Mucosa of stomach (tissue), 1 donor: ENCODE measurements at regions not wholly inside any gene's neighbourhood (a gene's known extent, or its start where the extent isn't known, plus 50 kb on each side); places are given as distances from the start of the nearest gene placed in this dataset.
"Not testable (repeated sequence)": the region's sequence is repeated elsewhere in the genome, so short reads cannot be mapped to it uniquely, and the experiment has no call there.

Experiments used
- H3K27me3 ChIP-seq: one replicate; pipeline ENCODE4 v1.7.0; 2013; ENCODE audit warnings: mild to moderate bottlenecking, low read length; ENCODE audit not compliant: control insufficient read depth, insufficient read depth
- H3K36me3 ChIP-seq: one replicate; pipeline ENCODE4 v1.7.0; 2013; ENCODE audit warnings: low read length; ENCODE audit not compliant: control insufficient read depth, insufficient read depth
- H3K4me1 ChIP-seq: one replicate; pipeline ENCODE4 v1.7.0; 2013; ENCODE audit warnings: mild to moderate bottlenecking, low read length; ENCODE audit not compliant: control insufficient read depth, insufficient read depth
- H3K4me3 ChIP-seq: one replicate; pipeline ENCODE4 v1.7.0; 2013; ENCODE audit warnings: low read length
- H3K9ac ChIP-seq: one replicate; pipeline ENCODE4 v1.7.0; 2013; ENCODE audit warnings: mild to moderate bottlenecking, low read length, moderate library complexity
- H3K9me3 ChIP-seq: one replicate; pipeline ENCODE4 v1.7.0; 2013; ENCODE audit warnings: mild to moderate bottlenecking, low read length, moderate library complexity; ENCODE audit not compliant: control insufficient read depth
- donor health status: Pancreatic carcinoma.

GRCh38 chr5:40124367-40124766 lies 555.3 kb upstream of the PTGER4 start:
- Histone ChIP-seq H3K9me3 (no peaks in the 10 kb centered on the region), H3K9ac (no peak overlapping the region)

DNA sequence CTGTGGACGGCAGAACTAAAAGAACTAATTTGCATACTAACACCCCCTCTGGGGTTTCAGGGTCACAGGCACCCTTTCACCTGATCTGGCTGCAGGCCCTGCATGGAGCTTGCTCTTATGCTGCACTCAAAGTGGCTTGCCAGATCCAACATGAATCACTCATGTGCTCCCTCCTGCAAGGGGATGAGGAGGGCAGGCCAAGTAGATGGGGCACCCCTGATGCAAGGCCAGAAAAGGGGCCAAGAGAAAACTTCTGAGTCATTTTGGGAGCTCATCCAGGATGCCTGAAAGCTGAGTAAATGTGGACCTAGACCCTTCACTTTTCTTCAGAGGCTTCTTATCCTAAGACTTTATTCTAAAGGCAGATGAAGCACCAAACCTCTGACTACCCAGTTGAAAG lies 558.5 kb upstream of the PTGER4 start:
- H3K4me3 ChIP-seq: no peak overlapping the region
- H3K9ac ChIP-seq: no peak overlapping the region
- H3K9me3 ChIP-seq: no peaks in the 10 kb centered on the region
- H3K4me1 ChIP-seq: no peaks in the 10 kb centered on the region
- no peaks in the 10 kb centered on the region for H3K27me3 ChIP-seq
- no peaks in the 10 kb centered on the region for H3K36me3 ChIP-seq

More at GRCh38 chr5:40124367-40124766, 555.3 kb upstream of the PTGER4 start:
- no peaks in the 10 kb centered on the region for H3K4me1 ChIP-seq
- H3K36me3 ChIP-seq: no peaks in the 10 kb centered on the region
- H3K4me3 ChIP-seq: no peak overlapping the region
- H3K27me3 ChIP-seq: no peaks in the 10 kb centered on the region

DNA sequence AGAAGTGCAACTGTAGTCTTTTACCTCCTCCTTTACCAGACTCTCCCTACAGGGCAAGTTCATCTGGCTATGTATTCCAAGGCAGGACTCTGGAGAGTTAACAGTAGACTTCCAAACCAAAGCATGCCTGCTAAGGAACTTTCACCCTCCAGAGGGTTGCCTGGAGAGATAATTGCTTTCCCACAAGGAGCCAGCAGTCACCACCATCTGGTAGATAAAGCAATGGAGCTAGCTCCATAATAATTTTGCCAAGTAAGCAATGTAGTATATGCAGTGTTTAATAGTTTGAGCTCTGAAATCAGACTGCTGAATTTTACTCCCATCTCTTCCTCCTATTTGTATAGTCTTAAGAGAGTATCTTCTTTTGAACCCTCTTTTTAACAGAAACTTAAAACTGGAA lies 566.8 kb upstream of the PTGER4 start:
- Histone ChIP-seq H3K9me3 (no peaks in the 10 kb centered on the region), H3K4me3 (no peak overlapping the region), H3K27me3 (no peaks in the 10 kb centered on the region), H3K9ac (no peak overlapping the region), H3K36me3 (no peaks in the 10 kb centered on the region), H3K4me1 (peaks cover 8% of the 10 kb centered on the region)

GRCh38 chr5:40111036-40111435 lies 568.7 kb upstream of the PTGER4 start:
- H3K9ac ChIP-seq, H3K4me1 ChIP-seq, H3K9me3 ChIP-seq: not testable (repeated sequence)

GRCh38 chr5:40108764-40109390 lies 570.8 kb upstream of the PTGER4 start:
- H3K36me3 ChIP-seq, H3K4me3 ChIP-seq, H3K9ac ChIP-seq, H3K9me3 ChIP-seq, H3K4me1 ChIP-seq, H3K27me3 ChIP-seq: not testable (repeated sequence)

More at GRCh38 chr5:40111036-40111435, 568.7 kb upstream of the PTGER4 start:
- H3K4me3 ChIP-seq, H3K36me3 ChIP-seq, H3K27me3 ChIP-seq: not testable (repeated sequence)

DNA sequence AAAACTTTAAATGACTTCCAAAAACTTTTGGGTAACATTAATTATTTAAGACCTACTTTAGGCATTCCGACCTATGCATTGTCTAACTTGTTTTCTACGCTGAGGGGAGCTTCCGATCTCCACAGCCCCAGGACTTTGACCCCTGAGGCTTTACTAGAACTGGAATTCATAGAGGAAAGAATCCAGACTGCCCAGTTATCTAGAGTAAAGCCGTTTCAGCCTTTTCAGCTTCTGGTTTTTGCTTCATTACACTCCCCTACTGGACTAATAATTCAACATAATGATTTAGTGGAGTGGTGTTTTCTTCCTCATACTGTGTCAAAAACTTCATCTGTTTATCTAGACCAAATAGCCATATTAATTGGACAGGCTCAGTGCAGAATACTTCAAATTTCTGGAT lies 571.9 kb upstream of the PTGER4 start:
- not testable (repeated sequence) for H3K9ac ChIP-seq, H3K27me3 ChIP-seq, H3K4me3 ChIP-seq, H3K36me3 ChIP-seq, H3K9me3 ChIP-seq, H3K4me1 ChIP-seq

DNA sequence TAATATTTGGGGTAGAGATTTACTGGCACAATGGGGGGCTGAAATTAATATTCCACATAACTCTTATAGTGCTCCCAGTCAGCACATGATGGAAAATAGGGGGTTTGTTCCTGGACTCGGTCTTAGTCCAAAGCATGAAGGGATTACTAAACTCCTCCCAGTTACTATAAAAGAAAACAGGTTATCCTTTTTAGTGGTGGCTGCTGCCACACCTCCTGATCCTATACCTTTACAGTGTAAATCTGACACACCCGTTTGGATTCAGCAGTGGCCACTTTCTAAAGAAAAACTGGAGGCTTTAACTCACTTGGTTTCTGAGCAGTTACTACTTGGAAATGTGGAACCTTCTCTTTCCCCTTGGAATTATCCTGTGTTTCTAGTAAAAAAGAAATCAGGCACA lies 572.9 kb upstream of the PTGER4 start:
- no peak overlapping the region for H3K4me3 ChIP-seq
- H3K4me1 ChIP-seq: peaks cover 8% of the 10 kb centered on the region
- no peak overlapping the region for H3K9ac ChIP-seq
- no peaks in the 10 kb centered on the region for H3K9me3 ChIP-seq
- no peaks in the 10 kb centered on the region for H3K27me3 ChIP-seq
- no peaks in the 10 kb centered on the region for H3K36me3 ChIP-seq

DNA sequence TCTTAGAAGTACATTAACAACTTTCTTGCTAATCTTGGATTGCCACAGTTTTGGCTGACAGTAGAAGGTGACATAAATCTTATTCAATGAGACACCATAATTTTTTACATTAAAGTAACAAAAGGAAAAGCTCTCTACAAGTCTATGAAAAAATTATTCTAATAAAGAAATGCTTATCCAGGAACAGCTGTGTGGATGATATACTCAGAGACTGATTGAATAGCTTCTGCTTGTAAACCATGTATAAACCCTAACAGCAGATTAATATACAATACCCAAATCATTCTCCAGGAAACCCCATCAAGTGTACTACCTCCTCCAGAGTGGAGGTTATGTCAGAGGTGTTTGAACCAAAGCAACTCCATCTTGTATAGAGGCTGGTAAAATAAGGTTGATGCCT lies 581.4 kb upstream of the PTGER4 start:
- Histone ChIP-seq H3K9ac (no peak overlapping the region), H3K4me1 (no peaks in the 10 kb centered on the region), H3K9me3 (no peaks in the 10 kb centered on the region), H3K27me3 (no peaks in the 10 kb centered on the region), H3K4me3 (no peak overlapping the region), H3K36me3 (no peaks in the 10 kb centered on the region)

GRCh38 chr5:40093550-40093949 lies 586.2 kb upstream of the PTGER4 start:
- H3K36me3 ChIP-seq: no peaks in the 10 kb centered on the region
- H3K4me3 ChIP-seq: no peak overlapping the region
- H3K4me1 ChIP-seq: no peaks in the 10 kb centered on the region
- no peaks in the 10 kb centered on the region for H3K27me3 ChIP-seq
- H3K9ac ChIP-seq: no peak overlapping the region
- H3K9me3 ChIP-seq: no peaks in the 10 kb centered on the region

- no peaks in the 10 kb centered on the region for H3K4me1 ChIP-seq
- H3K36me3 ChIP-seq: no peaks in the 10 kb centered on the region
- no peak overlapping the region for H3K9ac ChIP-seq
- no peaks in the 10 kb centered on the region for H3K9me3 ChIP-seq
- no peaks in the 10 kb centered on the region for H3K27me3 ChIP-seq
- no peak overlapping the region for H3K4me3 ChIP-seq
These were observed 590.4 kb upstream of the PTGER4 start for GRCh38 chr5:40089269-40089668.

DNA sequence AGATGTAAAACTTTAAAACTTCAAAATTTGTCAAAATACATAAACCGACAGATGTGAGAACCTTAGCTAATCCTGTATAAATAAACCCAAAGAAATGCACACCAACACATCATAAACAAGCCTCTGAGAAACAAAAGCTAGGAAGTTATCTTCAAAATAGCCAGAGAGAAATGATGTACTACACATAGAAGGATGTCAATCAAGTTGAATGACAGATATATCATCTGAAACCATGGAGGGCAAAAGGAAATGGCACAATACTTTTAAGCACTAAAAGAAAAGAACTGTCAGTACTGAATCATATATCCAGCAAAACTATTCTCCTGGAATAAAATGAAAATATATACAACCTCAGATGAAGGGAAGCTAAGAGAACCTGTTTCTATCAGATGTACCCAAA lies 595.1 kb upstream of the PTGER4 start:
- Histone ChIP-seq H3K9ac (no peak overlapping the region), H3K4me3 (no peak overlapping the region), H3K36me3 (no peaks in the 10 kb centered on the region), H3K9me3 (no peaks in the 10 kb centered on the region), H3K4me1 (no peaks in the 10 kb centered on the region), H3K27me3 (no peaks in the 10 kb centered on the region)

DNA sequence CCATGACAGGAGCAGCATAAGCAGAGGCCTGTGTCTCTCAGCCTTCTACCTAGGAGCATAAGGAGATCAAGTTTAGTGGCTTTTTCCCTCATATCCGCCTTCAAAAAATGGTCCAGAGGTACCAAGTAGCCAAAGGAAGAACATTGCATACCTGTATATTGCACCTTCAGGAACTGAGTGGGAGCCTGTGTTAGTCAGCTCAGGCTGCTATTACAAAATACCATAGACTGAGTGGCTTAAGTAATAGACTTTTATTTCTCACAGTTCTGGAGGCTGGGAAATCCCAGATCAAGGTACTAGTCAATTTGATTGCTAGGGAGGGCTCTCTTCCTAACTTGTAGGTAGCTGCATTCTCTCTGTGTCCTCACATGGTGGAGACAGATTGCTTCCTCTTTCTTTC lies 597.4 kb upstream of the PTGER4 start:
- no peaks in the 10 kb centered on the region for H3K4me1 ChIP-seq
- no peak overlapping the region for H3K9ac ChIP-seq
- H3K4me3 ChIP-seq: no peak overlapping the region
- no peaks in the 10 kb centered on the region for H3K27me3 ChIP-seq
- no peaks in the 10 kb centered on the region for H3K9me3 ChIP-seq
- no peaks in the 10 kb centered on the region for H3K36me3 ChIP-seq

GRCh38 chr5:40080191-40080590 lies 599.5 kb upstream of the PTGER4 start:
- no peak overlapping the region for H3K9ac ChIP-seq
- H3K36me3 ChIP-seq: no peaks in the 10 kb centered on the region
- H3K4me3 ChIP-seq: no peak overlapping the region
- no peaks in the 10 kb centered on the region for H3K9me3 ChIP-seq
- H3K4me1 ChIP-seq: no peaks in the 10 kb centered on the region
- no peaks in the 10 kb centered on the region for H3K27me3 ChIP-seq
